ENCODE measurements at regions not wholly inside any gene's neighbourhood (a gene's known extent, or its start where the extent isn't known, plus 50 kb on each side); places are given as distances from the start of the nearest gene placed in this dataset.
"Not testable (repeated sequence)": the region's sequence is repeated elsewhere in the genome, so short reads cannot be mapped to it uniquely, and the experiment has no call there.

- not testable (repeated sequence) for TF ChIP-seq POLR2AphosphoS5 (IDR thresholded peaks at IDR 0.05; ENCODE audit: low read depth); STAT1 (IDR thresholded peaks at IDR 0.05; ENCODE audit: unreplicated experiment); EZH2 (IDR thresholded peaks at IDR 0.05; ENCODE audit: low read depth, unreplicated experiment); ZNF331 (CRISPR knock-in tag; IDR thresholded peaks at IDR 0.05; ENCODE audit: low read depth); REST (IDR thresholded peaks at IDR 0.05; ENCODE audit: unreplicated experiment); EZH2phosphoT487 (IDR thresholded peaks at IDR 0.05; ENCODE audit: unreplicated experiment)
- TF ChIP-seq, protein P1, sequence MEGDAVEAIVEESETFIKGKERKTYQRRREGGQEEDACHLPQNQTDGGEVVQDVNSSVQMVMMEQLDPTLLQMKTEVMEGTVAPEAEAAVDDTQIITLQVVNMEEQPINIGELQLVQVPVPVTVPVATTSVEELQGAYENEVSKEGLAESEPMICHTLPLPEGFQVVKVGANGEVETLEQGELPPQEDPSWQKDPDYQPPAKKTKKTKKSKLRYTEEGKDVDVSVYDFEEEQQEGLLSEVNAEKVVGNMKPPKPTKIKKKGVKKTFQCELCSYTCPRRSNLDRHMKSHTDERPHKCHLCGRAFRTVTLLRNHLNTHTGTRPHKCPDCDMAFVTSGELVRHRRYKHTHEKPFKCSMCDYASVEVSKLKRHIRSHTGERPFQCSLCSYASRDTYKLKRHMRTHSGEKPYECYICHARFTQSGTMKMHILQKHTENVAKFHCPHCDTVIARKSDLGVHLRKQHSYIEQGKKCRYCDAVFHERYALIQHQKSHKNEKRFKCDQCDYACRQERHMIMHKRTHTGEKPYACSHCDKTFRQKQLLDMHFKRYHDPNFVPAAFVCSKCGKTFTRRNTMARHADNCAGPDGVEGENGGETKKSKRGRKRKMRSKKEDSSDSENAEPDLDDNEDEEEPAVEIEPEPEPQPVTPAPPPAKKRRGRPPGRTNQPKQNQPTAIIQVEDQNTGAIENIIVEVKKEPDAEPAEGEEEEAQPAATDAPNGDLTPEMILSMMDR (conservative IDR thresholded peaks at IDR 0.05; ENCODE audit: low read depth in 2 of 2): not testable (repeated sequence)
- TF ChIP-seq, protein P2, sequence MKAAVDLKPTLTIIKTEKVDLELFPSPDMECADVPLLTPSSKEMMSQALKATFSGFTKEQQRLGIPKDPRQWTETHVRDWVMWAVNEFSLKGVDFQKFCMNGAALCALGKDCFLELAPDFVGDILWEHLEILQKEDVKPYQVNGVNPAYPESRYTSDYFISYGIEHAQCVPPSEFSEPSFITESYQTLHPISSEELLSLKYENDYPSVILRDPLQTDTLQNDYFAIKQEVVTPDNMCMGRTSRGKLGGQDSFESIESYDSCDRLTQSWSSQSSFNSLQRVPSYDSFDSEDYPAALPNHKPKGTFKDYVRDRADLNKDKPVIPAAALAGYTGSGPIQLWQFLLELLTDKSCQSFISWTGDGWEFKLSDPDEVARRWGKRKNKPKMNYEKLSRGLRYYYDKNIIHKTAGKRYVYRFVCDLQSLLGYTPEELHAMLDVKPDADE (IDR thresholded peaks at IDR 0.05): not testable (repeated sequence)
Measured at GRCh38 chr13:59441068-59441467, 722.7 kb downstream of the DIAPH3 start.

All from GM23338 (cell line).